ENCODE measurements at regions not wholly inside any gene's neighbourhood (a gene's known extent, or its start where the extent isn't known, plus 50 kb on each side); places are given as distances from the start of the nearest gene placed in this dataset.
"Not testable (repeated sequence)": the region's sequence is repeated elsewhere in the genome, so short reads cannot be mapped to it uniquely, and the experiment has no call there.

GRCh38 chr18:35906291-35906690, 66.2 kb upstream of the RMP24 start:
- TF ChIP-seq RARB (CRISPR knock-in tag; IDR thresholded peaks at IDR 0.05); ZNF70 (CRISPR knock-in tag; IDR thresholded peaks at IDR 0.05); TCF4 (CRISPR knock-in tag; IDR thresholded peaks at IDR 0.05; ENCODE audit: borderline replicate concordance); PATZ1 (CRISPR knock-in tag; IDR thresholded peaks at IDR 0.05; ENCODE audit: borderline replicate concordance); BACH2 (CRISPR knock-in tag; IDR thresholded peaks at IDR 0.05; ENCODE audit: borderline replicate concordance); TOX (CRISPR knock-in tag; IDR thresholded peaks at IDR 0.05; ENCODE audit: borderline replicate concordance); SNAI2 (CRISPR knock-in tag; IDR thresholded peaks at IDR 0.05); ARNTL (CRISPR knock-in tag; IDR thresholded peaks at IDR 0.05; ENCODE audit: borderline replicate concordance, low read depth); ZC3H10 (CRISPR knock-in tag; IDR thresholded peaks at IDR 0.05); ZFP3 (CRISPR knock-in tag; IDR thresholded peaks at IDR 0.05); ESRRG (CRISPR knock-in tag; IDR thresholded peaks at IDR 0.05); PPARA (CRISPR knock-in tag; IDR thresholded peaks at IDR 0.05; ENCODE audit: borderline replicate concordance): not testable (repeated sequence)

Measured in SK-N-SH treated with all-trans-retinoic acid at 6 μM for 48 hours (cell line).